Lung (tissue), 11 donors: ENCODE measurements at regions not wholly inside any gene's neighbourhood (a gene's known extent, or its start where the extent isn't known, plus 50 kb on each side); places are given as distances from the start of the nearest gene placed in this dataset.

ENCODE experiments used
- ATAC-seq: fragments of 200-7000 bp; cut with Tn5 transposase; one replicate; pipeline ENCODE4 v1.9.1; 2020; ENCODE audit warnings: moderate number of reproducible peaks; ENCODE audit not compliant: insufficient read depth, low FRiP score
- DNase-seq, 3 donors: peaks; one replicate each; pipeline ENCODE4 v3.0.0-alpha.2; 2013 to 2017
- H3K27ac ChIP-seq, 2 donors: one replicate each; pipeline ENCODE4 v1.5.1; 2013; ENCODE audit warnings: mild to moderate bottlenecking in 2 of 2, moderate library complexity in 2 of 2, control low read depth in 1 of 2, inconsistent platforms in 1 of 2, low read depth in 1 of 2, low read length in 1 of 2
- H3K27me3 ChIP-seq, 3 donors: one replicate each; pipeline ENCODE4 v1.5.1; 2013; ENCODE audit warnings: low read length in 2 of 3; ENCODE audit not compliant: control insufficient read depth in 3 of 3, insufficient read depth in 3 of 3
- H3K36me3 ChIP-seq, 4 donors: one replicate each; pipeline ENCODE4 v1.5.1; 2013; ENCODE audit warnings: low read length in 4 of 4, mild to moderate bottlenecking in 1 of 4, moderate library complexity in 1 of 4; ENCODE audit not compliant: control insufficient read depth in 4 of 4, insufficient read depth in 4 of 4
- H3K4me1 ChIP-seq, 5 donors: one replicate each; pipeline ENCODE4 v1.5.1; 2013; ENCODE audit warnings: low read length in 5 of 5, mild to moderate bottlenecking in 2 of 5, moderate library complexity in 1 of 5; ENCODE audit not compliant: control insufficient read depth in 5 of 5, insufficient read depth in 5 of 5
- H3K4me3 ChIP-seq: one replicate; pipeline ENCODE4 v1.5.1; 2013; ENCODE audit warnings: mild to moderate bottlenecking, control low read depth, moderate library complexity
- H3K9ac ChIP-seq, 2 donors: one replicate each; pipeline ENCODE4 v1.5.1; 2013; ENCODE audit warnings: low read length in 2 of 2, control low read depth in 1 of 2; ENCODE audit not compliant: insufficient read depth in 1 of 2
- H3K9me3 ChIP-seq, 4 donors: one replicate each; pipeline ENCODE4 v1.5.1; 2013; ENCODE audit warnings: low read length in 3 of 4, mild to moderate bottlenecking in 1 of 4, moderate library complexity in 1 of 4; ENCODE audit not compliant: control insufficient read depth in 4 of 4, insufficient read depth in 3 of 4
- WGBS, 2 donors: extraction: QIAGEN DNeasy Blood & Tissue Kit; methylation state at CpG; one replicate each; pipeline ENCODE4 v1.1.7; 2013; 5-methylcytosine and 5-hydroxymethylcytosine counted together
- TF ChIP-seq, protein P1 (sequence below): IDR thresholded peaks from 2 replicates; pipeline ENCODE4 v1.5.1; 2012; ENCODE audit warnings: mild to moderate bottlenecking; ENCODE audit errors: control extremely low read depth, extremely low read depth
- donor health status: control.
- donor health status: control.
- donor health status: Bipolar disorder and iron deficiency.
- donor health status: healthy.
- donor health status: DM: yes; HTN: yes; CAD: no.

DNA sequence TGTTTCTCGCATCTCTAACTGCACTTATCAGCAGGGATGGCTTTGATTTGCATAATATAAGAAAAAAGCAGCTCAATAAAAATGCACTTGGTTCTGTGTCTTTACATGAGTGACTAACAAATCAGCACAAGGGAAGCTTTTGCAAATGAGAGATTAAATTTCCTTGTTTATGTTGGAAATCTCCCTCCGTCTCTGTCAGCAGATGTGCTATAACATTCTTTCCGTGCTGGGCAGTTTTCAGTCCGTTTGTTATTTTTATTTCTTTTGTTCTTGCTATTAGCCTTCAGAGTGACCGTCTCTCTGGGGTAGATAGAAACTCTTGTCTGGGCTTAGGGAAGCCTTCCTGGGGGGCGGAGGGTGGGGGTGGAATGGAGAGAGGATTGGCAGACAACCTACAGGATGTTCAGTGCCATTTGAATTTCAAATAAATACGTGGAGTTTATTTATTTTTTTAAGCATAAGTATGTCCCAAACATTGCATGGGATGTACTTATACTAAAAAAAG is 96.0 kb downstream of the GATA3 start:
- no peak overlapping the region for H3K4me3 ChIP-seq
- H3K9me3 ChIP-seq: peaks cover 0 to 5% (median 0%) of the 10 kb centered on the region in 4 donors
- ATAC-seq: no peak
- 61 to 70% methylated on average over 7 of the region's 7 CpGs for WGBS, 2 donors
- H3K9ac ChIP-seq: no peak overlapping the region
- H3K27me3 ChIP-seq: peaks cover 0 to 4% (median 3%) of the 10 kb centered on the region in 3 donors
- TF ChIP-seq, protein P1, sequence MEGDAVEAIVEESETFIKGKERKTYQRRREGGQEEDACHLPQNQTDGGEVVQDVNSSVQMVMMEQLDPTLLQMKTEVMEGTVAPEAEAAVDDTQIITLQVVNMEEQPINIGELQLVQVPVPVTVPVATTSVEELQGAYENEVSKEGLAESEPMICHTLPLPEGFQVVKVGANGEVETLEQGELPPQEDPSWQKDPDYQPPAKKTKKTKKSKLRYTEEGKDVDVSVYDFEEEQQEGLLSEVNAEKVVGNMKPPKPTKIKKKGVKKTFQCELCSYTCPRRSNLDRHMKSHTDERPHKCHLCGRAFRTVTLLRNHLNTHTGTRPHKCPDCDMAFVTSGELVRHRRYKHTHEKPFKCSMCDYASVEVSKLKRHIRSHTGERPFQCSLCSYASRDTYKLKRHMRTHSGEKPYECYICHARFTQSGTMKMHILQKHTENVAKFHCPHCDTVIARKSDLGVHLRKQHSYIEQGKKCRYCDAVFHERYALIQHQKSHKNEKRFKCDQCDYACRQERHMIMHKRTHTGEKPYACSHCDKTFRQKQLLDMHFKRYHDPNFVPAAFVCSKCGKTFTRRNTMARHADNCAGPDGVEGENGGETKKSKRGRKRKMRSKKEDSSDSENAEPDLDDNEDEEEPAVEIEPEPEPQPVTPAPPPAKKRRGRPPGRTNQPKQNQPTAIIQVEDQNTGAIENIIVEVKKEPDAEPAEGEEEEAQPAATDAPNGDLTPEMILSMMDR: no peak
- H3K36me3 ChIP-seq: no peaks in the 10 kb centered on the region
- H3K4me1 ChIP-seq: no peaks in the 10 kb centered on the region
- DNase-seq: peak in 2 of 3 donors; percentile 0 to 6
- no peak overlapping the region for H3K27ac ChIP-seq

DNA sequence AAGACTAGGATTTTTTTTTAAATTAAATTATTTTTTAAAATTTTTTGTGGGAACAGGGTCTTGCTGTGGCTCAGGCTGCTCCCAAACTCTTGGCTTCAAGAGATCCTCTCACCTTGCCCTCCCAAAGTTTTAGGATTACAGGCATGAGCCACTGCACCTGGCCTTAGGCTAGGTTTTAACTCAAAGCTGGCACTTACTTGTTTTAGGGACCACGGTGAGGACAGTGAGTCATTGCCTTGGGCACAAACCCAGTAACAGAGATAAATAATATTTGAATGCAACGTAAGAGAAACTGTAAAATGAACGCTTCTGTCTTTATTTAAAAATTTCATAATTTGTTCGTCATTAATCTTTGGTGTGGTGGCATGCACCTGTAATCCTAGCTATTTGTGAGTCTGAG is 96.6 kb downstream of the GATA3 start:
- H3K9me3 ChIP-seq: peaks cover 0 to 5% (median 0%) of the 10 kb centered on the region in 4 donors
- WGBS, 2 donors: 85 to 92% methylated on average over 4 of the region's 4 CpGs
- H3K27ac ChIP-seq: no peak overlapping the region
- H3K27me3 ChIP-seq: peaks cover 0 to 4% (median 3%) of the 10 kb centered on the region in 3 donors
- ATAC-seq: no peak
- TF ChIP-seq, protein P1: no peak
- H3K9ac ChIP-seq: no peak overlapping the region
- no peak overlapping the region for H3K4me3 ChIP-seq
- DNase-seq: no peak
- no peaks in the 10 kb centered on the region for H3K36me3 ChIP-seq
- no peaks in the 10 kb centered on the region for H3K4me1 ChIP-seq

DNA sequence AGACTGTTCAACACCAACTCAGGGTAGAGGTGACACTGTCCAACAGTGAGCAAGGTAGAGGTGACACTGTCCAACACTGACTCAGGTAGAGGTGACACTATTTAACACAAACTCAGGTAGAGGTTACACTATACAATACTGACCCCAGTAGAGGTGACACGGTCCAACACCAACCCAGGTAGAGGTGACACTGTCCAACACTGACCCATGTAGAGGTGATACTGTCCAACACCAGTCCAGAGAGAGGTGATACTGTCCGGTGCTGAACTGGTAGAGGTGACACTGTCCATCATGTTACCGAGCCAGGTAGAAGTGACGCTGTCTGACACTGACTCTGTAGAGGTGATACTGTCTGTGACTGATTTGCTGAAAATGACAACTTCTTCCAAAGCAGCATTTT is 102.4 kb downstream of the GATA3 start:
- DNase-seq (no peak), ATAC-seq (no peak)
- 92 to 96% methylated on average over 4 of the region's 4 CpGs for WGBS, 2 donors

More for the DNA sequence above, 102.4 kb downstream of the GATA3 start:
- H3K36me3 ChIP-seq: no peaks in the 10 kb centered on the region
- H3K4me1 ChIP-seq: no peaks in the 10 kb centered on the region
- peaks cover 0 to 1% (median 0%) of the 10 kb centered on the region in 4 donors for H3K9me3 ChIP-seq
- peaks cover 0 to 5% (median 3%) of the 10 kb centered on the region in 3 donors for H3K27me3 ChIP-seq
- no peak overlapping the region for H3K4me3 ChIP-seq
- H3K27ac ChIP-seq: no peak overlapping the region
- TF ChIP-seq, protein P1: no peak
- no peak overlapping the region for H3K9ac ChIP-seq
